ENCODE measurements at regions not wholly inside any gene's neighbourhood (a gene's known extent, or its start where the extent isn't known, plus 50 kb on each side); places are given as distances from the start of the nearest gene placed in this dataset.
"Not testable (repeated sequence)": the region's sequence is repeated elsewhere in the genome, so short reads cannot be mapped to it uniquely, and the experiment has no call there.

GRCh38 chr5:116953251-116953930 is 378.8 kb upstream of the SEMA6A start:
- DNase-seq (ENCODE audit: low read depth) = no peak
- no peak overlapping the region for H3K4me3 ChIP-seq (ENCODE audit: control insufficient read depth, low read depth, low read length)
- no peak for TF ChIP-seq CTCF (IDR thresholded peaks at IDR 0.05; ENCODE audit: control insufficient read depth, insufficient read depth, low read depth, low read length, missing control alignments)

- no peak for TF ChIP-seq CTCF (IDR thresholded peaks at IDR 0.05; ENCODE audit: control insufficient read depth, insufficient read depth, low read depth, low read length, missing control alignments)
- H3K4me3 ChIP-seq (ENCODE audit: control insufficient read depth, low read depth, low read length) = no peak overlapping the region
- no peak for DNase-seq (ENCODE audit: low read depth)
Measured at GRCh38 chr5:116951219-116951618, 376.6 kb upstream of the SEMA6A start.

- DNase-seq (ENCODE audit: low read depth) = no peak
- H3K4me3 ChIP-seq (ENCODE audit: control insufficient read depth, low read depth, low read length) = no peak overlapping the region
Measured at GRCh38 chr5:116947691-116948528, 373.3 kb upstream of the SEMA6A start.

GRCh38 chr5:116945613-116946382 is 371.2 kb upstream of the SEMA6A start:
- H3K4me3 ChIP-seq (ENCODE audit: control insufficient read depth, low read depth, low read length); DNase-seq (ENCODE audit: low read depth): not testable (repeated sequence)

More at GRCh38 chr5:116947691-116948528, 373.3 kb upstream of the SEMA6A start:
- no peak for TF ChIP-seq CTCF (IDR thresholded peaks at IDR 0.05; ENCODE audit: control insufficient read depth, insufficient read depth, low read depth, low read length, missing control alignments)

GRCh38 chr5:116944183-116944582 is 369.6 kb upstream of the SEMA6A start:
- DNase-seq (ENCODE audit: low read depth) = no peak
- no peak overlapping the region for H3K4me3 ChIP-seq (ENCODE audit: control insufficient read depth, low read depth, low read length)
- no peak for TF ChIP-seq CTCF (IDR thresholded peaks at IDR 0.05; ENCODE audit: control insufficient read depth, insufficient read depth, low read depth, low read length, missing control alignments)

- TF ChIP-seq CTCF (IDR thresholded peaks at IDR 0.05; ENCODE audit: control insufficient read depth, insufficient read depth, low read depth, low read length, missing control alignments) = no peak
- DNase-seq (ENCODE audit: low read depth) = no peak
Measured at GRCh38 chr5:116942622-116943021, 368.0 kb upstream of the SEMA6A start.

More at GRCh38 chr5:116942622-116943021, 368.0 kb upstream of the SEMA6A start:
- H3K4me3 ChIP-seq (ENCODE audit: control insufficient read depth, low read depth, low read length) = no peak overlapping the region
